HEK293 (cell line): ENCODE measurements at regions not wholly inside any gene's neighbourhood (a gene's known extent, or its start where the extent isn't known, plus 50 kb on each side); places are given as distances from the start of the nearest gene placed in this dataset.

Experiments used
- IKZF3 ChIP-seq: fragments of 450-650 bp; IDR thresholded peaks from 2 replicates; pipeline ENCODE4 v1.5.0; 2018; ENCODE audit warnings: missing biosample characterization, mild to moderate bottlenecking, missing genetic modification characterization, moderate library complexity
- KLF7 ChIP-seq: fragments of 450-650 bp; formaldehyde crosslinking; IDR thresholded peaks from 2 replicates; pipeline ENCODE4 v1.5.1; 2016; ENCODE audit warnings: missing biosample characterization, missing genetic modification characterization, borderline replicate concordance
- MZF1 ChIP-seq: fragments of 450-650 bp; formaldehyde crosslinking; IDR thresholded peaks from 2 replicates; pipeline ENCODE4 v1.5.1; 2017; ENCODE audit warnings: missing biosample characterization, missing genetic modification characterization, borderline replicate concordance
- PRDM1 ChIP-seq: fragments of 450-650 bp; formaldehyde crosslinking; IDR thresholded peaks from 2 replicates; pipeline ENCODE4; 2016; ENCODE audit warnings: missing biosample characterization, missing genetic modification characterization
- ZBTB8A ChIP-seq: fragments of 450-650 bp; formaldehyde crosslinking; IDR thresholded peaks from 2 replicates; pipeline ENCODE4 v1.5.1; 2016; ENCODE audit warnings: missing biosample characterization, missing genetic modification characterization
- ZNF121 ChIP-seq: fragments of 450-650 bp; formaldehyde crosslinking; IDR thresholded peaks from 2 replicates; pipeline ENCODE4 v1.5.1; 2016; ENCODE audit warnings: missing biosample characterization, missing genetic modification characterization
- ZNF274 ChIP-seq, 2 experiments: fragments of 200-500 bp in 1 of 2; fragments of 450-650 bp in 1 of 2; sonication (Bioruptor generic) in 1 of 2; formaldehyde crosslinking in 1 of 2; IDR thresholded peaks; 2 replicates each; pipeline versions ENCODE4 v1.5.1 to v1.6.1; 2014 to 2016; ENCODE audit warnings: borderline replicate concordance in 1 of 2, inconsistent platforms in 1 of 2, low read length in 1 of 2, missing biosample characterization in 1 of 2, missing genetic modification characterization in 1 of 2
- ZNF404 ChIP-seq: fragments of 450-650 bp; formaldehyde crosslinking; IDR thresholded peaks from 2 replicates; pipeline ENCODE4 v1.5.1; 2017; ENCODE audit warnings: missing biosample characterization, missing genetic modification characterization
- ZNF416 ChIP-seq: fragments of 450-650 bp; formaldehyde crosslinking; IDR thresholded peaks from 2 replicates; pipeline ENCODE4 v1.5.1; 2016; ENCODE audit warnings: missing biosample characterization, missing genetic modification characterization
- ZNF639 ChIP-seq: fragments of 450-650 bp; formaldehyde crosslinking; IDR thresholded peaks from 2 replicates; pipeline ENCODE4 v1.5.1; 2016; ENCODE audit warnings: missing biosample characterization, missing genetic modification characterization
- ZNF776 ChIP-seq: fragments of 450-650 bp; formaldehyde crosslinking; IDR thresholded peaks from 2 replicates; pipeline ENCODE4 v1.5.0; 2017; ENCODE audit warnings: missing biosample characterization, missing genetic modification characterization, borderline replicate concordance
- TF ChIP-seq, protein P1 (sequence below): fragments of 450-650 bp; formaldehyde crosslinking; IDR thresholded peaks from 2 replicates; pipeline ENCODE4 v1.5.1; 2016; ENCODE audit warnings: missing biosample characterization, missing genetic modification characterization
- TF ChIP-seq, protein P2 (sequence below): fragments of 450-650 bp; formaldehyde crosslinking; IDR thresholded peaks from 2 replicates; pipeline ENCODE4 v1.5.1; 2016; ENCODE audit warnings: missing biosample characterization, missing genetic modification characterization, low read depth

DNA sequence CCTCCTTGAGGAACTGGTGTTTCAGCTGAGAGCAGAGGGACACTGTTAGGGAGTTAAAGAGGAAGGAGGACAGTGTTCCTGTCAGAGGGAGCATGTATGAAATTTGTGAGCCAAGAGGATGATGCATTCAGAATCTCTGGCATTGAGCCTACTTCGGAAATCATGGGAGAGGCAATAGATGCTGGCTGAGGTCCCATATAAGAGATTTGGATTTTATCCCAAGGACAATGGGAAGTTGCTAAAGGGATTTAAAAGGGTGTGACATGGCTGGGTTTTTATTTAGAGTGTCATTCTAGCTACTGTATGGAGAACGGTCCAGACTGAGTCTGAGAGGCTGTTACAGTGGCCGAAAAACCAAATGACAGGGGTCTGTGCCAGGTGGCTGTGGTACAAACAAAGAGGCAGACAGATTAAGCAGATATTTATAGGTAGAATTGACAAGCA, 403.2 kb upstream of the B3GALT2 start:
- TF ChIP-seq, protein P1, sequence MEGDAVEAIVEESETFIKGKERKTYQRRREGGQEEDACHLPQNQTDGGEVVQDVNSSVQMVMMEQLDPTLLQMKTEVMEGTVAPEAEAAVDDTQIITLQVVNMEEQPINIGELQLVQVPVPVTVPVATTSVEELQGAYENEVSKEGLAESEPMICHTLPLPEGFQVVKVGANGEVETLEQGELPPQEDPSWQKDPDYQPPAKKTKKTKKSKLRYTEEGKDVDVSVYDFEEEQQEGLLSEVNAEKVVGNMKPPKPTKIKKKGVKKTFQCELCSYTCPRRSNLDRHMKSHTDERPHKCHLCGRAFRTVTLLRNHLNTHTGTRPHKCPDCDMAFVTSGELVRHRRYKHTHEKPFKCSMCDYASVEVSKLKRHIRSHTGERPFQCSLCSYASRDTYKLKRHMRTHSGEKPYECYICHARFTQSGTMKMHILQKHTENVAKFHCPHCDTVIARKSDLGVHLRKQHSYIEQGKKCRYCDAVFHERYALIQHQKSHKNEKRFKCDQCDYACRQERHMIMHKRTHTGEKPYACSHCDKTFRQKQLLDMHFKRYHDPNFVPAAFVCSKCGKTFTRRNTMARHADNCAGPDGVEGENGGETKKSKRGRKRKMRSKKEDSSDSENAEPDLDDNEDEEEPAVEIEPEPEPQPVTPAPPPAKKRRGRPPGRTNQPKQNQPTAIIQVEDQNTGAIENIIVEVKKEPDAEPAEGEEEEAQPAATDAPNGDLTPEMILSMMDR: no peak
- no peak for TF ChIP-seq ZNF121 (tag by site-specific recombination)
- TF ChIP-seq ZNF639 (tag by site-specific recombination): no peak
- no peak for TF ChIP-seq KLF7 (tag by site-specific recombination)
- TF ChIP-seq ZNF416 (tag by site-specific recombination): no peak
- TF ChIP-seq ZBTB8A: no peak
- TF ChIP-seq, protein P2, sequence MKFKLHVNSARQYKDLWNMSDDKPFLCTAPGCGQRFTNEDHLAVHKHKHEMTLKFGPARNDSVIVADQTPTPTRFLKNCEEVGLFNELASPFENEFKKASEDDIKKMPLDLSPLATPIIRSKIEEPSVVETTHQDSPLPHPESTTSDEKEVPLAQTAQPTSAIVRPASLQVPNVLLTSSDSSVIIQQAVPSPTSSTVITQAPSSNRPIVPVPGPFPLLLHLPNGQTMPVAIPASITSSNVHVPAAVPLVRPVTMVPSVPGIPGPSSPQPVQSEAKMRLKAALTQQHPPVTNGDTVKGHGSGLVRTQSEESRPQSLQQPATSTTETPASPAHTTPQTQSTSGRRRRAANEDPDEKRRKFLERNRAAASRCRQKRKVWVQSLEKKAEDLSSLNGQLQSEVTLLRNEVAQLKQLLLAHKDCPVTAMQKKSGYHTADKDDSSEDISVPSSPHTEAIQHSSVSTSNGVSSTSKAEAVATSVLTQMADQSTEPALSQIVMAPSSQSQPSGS (tag by site-specific recombination): no peak
- no peak for TF ChIP-seq ZNF776
- no peak for TF ChIP-seq IKZF3 (tag by site-specific recombination)
- TF ChIP-seq PRDM1 (tag by site-specific recombination): no peak
- TF ChIP-seq ZNF404 (tag by site-specific recombination): no peak
- TF ChIP-seq MZF1 (tag by site-specific recombination): no peak
- no peak for TF ChIP-seq ZNF274 (IDR thresholded peaks at IDR 0.05; ENCODE audit: low read length)
- TF ChIP-seq ZNF274 (tag by site-specific recombination; IDR thresholded peaks at IDR 0.05; ENCODE audit: borderline replicate concordance): no peak
